NCI-H187 treated with DMSO at 0.1 percent for 48 hours (cell line): ENCODE measurements at regions not wholly inside any gene's neighbourhood (a gene's known extent, or its start where the extent isn't known, plus 50 kb on each side); places are given as distances from the start of the nearest gene placed in this dataset.
"Not testable (repeated sequence)": the region's sequence is repeated elsewhere in the genome, so short reads cannot be mapped to it uniquely, and the experiment has no call there.

Experiments used
- DNase-seq: peaks from one replicate; lab custom pipeline; 2025; lab: John Stamatoyannopoulos, UW

DNA sequence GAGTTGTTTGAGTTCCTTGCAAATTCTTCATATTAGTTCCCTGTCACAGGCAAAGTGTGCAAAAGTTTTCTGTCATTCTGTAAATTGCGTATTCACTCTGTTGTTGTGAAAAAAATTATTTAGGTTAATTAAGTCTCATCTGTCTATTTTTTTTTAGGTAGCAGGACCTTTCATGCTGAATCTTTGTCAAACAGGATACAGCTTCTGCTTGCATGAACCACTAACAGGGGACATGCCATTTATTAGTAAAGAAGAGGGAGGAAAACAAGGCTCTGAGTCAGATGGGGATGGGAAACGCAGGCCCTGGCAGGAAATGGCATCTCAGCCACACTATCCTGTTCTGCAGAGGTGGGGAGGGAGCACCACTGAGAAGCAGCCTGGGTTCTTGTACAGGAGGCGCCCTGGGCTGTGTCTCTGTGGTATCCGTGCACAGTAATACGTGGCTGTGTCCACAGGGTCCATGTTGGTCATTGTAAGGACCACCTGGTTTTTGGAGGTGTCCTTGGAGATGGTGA, 1243.8 kb downstream of the TMEM121 start:
- not testable (repeated sequence) for DNase-seq

DNA sequence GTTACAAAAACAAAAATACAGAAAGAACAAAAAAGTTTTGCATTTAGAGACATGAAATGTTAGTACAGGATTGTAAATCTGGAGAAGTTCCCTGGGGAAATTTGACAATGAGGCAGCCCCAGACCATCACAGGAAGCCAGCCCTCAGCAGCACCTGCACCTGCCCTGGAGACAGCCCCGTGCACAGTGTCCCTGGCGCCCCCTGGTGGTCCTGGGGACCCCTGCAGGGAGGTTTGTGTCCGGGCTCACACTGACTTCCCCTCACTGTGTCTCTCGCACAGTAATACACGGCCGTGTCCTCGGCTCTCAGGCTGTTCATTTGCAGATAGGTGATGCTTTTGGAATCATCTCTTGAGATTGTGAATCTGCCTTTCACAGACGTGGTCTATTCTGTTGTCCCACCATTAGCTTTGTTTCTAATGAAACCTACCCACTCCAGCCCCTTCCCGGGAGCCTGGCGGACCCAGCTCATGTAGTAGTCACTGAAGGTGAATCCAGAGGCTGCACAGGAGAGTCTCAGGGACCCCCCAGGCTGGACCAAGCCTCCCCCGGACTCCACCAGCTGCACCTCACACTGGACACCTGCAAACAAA, 1248.6 kb downstream of the TMEM121 start:
- DNase-seq = not testable (repeated sequence)

DNA sequence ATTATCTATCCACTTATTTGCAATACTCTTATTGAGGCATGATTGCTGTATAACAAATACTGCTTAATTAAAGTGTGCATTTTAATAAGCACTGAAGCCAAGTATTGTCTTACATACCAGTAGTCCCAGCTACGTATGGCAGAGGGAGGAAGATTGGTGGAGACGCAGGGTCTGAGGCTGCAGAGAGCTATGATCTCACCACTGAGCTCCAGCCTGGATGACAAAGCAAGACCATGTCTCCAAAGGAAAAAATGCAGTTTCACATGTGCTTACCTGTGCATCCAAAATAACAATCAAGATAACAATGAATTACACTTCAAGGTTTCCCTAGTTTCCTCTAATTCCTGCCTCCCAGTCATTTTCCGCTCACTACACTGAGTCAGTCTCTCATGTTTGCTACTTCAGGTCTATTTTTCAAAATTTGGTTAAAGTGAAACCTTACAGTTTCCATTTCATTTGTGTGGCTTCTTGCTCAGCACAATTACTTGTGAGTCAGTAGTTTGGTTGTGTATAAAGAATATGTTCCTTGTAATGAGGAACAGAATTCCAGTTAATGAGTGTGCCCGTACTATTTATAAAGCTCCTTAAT, 1250.1 kb downstream of the TMEM121 start:
- DNase-seq = no peak

DNA sequence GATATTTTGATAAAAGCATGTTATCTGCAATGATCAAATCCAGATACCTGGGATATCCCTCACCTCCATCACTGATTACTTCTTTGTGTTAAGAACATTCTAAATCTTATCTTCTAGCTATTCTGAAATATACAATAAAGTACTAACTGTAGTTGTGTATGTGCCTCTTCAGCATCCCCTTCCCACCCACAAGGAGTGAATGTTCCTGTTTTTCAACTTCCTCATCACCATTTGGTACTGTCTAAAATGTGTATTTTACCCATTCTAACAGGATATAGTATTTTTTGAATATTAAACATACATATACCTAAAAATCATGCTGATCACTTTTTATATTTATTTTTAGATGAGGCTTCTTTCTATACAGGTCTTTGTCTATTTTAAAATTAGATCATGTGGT, 1252.6 kb downstream of the TMEM121 start:
- DNase-seq = no peak

DNA sequence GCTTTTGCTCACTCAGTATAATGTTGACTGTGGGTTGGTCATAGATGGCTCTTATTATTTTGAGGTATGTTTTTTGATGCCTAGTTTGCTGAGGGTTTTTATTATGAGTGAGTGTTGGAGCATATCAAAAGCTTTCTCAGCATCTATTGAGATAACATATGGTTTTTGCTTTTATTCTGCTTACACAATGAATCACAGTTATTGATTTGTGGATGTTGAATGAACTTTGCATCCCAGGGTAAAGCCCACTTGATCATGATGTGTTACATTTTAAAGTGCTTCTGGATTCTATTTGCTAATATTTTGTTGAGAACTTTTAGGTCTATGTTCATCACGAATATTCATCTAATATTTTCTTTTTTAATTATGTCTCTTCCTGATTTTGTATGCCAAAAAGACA, 1260.3 kb downstream of the TMEM121 start:
- DNase-seq = no peak

DNA sequence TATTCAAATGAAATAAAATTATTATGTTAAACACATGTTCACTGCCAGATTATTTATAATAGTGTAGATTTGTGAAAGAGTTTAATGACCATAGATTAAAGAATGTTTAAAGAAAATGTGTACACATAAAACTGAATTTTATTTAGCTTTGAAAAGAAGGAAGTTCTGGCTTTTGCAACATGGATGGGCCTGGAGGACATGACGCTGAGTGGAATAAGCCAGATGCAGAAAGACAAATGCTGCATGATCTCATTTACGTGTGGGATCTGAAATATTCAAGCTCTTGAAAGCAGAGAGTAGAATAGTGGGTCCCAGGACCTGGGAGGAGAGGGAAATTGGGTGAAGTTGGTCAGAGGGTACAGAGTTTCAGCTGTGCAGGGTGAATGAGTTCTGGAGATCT, 1261.2 kb downstream of the TMEM121 start:
- DNase-seq = no peak

DNA sequence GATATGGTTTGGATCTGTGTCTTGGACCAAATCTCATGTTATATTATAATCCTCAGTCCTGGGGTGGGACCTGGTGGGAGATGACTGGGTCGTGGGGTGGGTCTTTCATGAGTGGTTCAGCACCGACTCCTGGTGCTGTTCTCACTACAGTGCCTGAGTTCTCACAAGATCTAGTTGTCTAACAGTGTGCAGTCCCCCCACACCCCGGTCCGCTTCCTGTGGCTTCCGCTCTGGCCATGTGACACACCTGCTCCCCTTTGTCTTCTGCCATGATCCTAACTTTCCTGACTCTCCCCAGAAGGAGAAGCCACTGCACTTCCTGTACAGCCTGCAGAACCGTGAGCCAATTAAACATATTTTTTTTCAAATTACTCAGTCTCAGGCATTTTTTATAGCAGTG, 1262.2 kb downstream of the TMEM121 start:
- no peak for DNase-seq

DNA sequence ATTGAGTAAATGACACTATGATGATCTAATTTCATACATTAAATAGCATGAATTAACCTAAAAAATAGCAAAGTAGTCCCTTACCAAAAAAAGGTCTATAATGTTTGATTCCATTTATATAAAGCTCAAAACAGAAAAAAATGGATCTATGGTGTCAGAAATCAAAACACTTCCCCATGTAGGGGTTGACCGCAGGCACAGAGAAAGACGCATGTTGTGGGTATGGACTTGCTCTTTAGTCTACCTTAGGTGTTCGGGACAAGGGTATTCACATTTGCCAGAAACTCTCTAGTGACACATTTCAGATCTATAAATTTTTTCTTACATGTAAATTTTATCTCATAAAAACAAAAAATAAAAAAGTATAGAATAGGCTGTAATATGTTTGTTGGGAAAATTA, 1262.9 kb downstream of the TMEM121 start:
- DNase-seq = no peak

DNA sequence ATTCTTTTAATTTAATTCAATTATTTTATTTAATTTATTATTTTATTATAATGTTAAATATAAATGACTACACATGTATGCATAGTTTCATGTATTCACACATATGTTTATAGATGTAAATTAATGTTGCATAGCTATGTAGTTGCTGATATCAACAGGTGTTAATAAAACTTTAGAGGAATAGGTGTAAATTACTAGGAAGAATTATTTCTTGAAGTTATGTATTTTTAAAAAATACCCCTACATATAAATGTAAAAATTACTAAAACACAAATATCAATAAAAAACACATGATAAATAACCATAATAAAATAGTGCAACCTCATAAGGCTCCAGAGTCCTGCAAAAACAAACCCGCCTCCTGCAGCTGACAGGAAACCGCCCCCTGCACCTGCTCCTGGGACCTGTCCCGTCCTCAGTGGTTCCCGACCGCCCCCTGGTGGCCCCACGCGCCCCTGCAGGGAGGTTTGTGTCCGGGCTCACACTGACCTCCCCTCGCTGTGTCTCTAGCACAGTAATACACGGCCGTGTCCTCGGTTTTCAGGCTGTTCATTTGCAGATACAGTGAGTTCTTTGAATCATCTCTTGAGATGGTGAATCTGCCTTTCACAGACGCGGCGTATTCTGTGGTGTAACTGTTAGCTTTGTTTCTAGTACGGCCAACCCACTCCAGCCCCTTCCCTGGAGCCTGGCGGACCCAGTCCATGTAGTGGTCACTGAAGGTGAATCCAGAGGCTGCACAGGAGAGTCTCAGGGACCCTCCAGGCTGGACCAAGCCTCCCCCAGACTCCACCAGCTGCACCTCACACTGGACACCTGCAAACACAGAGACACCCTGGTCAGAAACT, 1264.0 kb downstream of the TMEM121 start:
- DNase-seq = peak; percentile 51

DNA sequence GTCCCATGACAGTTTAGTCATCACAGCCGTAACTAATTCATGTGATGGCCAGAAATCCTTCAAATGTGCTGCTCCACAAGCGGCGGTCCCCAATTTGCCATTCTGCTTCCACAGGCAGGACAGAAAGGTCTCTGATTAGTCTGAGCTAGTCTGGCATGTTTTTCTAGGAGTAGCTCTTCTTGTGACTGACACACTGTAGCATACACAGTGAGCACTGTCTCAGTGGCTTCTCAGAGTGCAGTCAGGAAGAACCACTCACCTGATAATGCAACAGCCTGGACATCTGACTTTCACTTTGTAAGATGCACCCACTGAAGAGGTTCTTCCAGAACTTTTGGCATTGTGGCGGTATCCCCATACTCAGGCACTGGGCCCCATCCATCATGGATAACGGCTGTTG, 1266.2 kb downstream of the TMEM121 start:
- DNase-seq = no peak

DNA sequence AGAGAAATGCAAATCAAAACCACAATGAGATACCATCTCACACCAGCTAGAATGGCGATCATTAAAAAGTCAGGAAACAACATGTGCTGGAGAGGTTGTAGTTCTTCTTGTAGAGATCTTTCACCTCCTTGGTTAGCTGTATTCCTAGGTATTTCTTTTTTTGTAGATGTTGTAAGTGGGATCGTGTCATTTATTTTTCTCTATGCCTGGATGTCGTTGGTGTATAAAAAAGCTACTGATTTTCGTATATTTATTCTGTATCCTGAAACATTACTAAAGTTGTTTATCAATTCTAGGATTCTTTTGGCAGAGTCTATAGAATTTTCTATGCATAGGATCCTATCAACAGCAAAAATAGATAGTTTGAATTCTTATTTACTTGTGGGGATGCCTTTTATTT, 1271.8 kb downstream of the TMEM121 start:
- DNase-seq = not testable (repeated sequence)

DNA sequence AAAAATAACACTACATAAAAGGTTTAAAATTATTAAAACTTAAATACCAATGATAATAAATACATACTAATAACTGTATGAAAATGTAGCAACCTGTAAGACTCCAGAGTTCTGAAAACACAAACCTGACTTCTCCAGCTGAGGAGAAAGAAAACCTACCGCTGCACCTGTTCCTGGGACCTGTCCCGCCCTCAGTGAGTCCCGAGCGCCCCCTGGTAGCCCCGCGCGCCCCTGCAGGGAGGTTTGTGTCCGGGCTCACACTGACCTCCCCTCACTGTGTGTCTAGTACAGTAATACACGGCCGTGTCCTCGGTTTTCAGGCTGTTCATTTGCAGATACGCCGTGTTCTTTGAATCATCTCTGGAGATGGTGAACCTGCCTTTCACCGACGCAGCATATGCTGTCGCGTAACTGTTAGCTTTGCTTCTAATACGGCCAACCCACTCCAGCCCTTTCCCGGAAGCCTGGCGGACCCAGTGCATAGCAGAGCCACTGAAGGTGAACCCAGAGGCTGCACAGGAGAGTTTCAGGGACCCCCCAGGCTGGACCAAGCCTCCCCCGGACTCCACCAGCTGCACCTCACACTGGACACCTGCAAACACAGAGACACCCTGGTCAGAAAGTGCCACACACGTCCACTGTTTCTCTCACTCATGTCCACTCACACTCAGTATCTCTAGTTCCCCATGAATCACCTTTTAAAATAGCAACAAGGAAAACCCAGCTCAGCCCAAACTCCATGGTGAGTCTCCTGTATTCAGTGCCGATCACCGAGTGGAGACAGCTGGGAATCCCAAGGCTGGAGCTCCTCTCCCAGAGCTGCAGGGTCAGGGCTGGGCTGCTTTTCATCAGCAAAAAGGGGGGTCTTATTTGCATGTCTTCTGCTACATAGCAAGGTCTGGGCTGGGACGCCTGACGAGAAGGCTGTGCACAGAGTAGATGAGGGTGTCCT, 1276.3 kb downstream of the TMEM121 start:
- no peak for DNase-seq

DNA sequence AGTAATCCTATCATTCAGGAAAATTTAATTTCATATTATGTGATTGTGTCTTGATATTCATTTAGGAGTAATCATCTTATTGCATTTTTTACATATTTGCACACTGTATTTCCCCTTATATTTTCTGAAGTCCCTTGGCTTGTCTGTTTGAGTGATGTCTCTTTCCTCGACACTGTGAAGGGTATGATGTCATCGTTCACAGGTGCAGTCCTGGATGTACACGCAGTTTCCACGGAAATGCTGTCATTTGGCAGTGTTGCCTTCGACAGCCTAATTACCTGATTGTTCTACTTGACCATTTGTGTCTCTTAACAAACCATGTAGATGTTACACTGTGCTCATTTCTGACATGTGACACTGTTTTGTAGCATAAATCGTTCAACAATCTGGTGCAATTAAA, 1277.0 kb downstream of the TMEM121 start:
- no peak for DNase-seq

DNA sequence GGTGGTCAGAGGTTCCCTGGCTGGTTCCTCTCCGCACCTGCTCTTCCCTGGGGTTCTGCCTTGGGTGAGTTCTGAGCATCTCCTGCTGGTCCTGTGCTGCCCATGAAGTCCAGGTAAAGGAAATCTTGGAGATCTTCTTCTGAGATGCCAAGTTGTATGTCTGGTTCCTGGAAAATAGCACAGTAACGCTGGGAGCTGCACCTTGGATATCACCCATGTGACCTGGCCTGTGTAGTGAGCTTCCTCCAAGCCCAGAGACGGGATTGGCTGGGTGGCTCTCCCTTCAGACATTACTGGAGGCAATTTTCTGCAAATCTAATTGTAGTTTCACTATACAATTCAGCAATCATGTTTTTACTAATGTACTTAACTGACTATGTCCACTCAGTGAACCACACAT, 1281.1 kb downstream of the TMEM121 start:
- no peak for DNase-seq

DNA sequence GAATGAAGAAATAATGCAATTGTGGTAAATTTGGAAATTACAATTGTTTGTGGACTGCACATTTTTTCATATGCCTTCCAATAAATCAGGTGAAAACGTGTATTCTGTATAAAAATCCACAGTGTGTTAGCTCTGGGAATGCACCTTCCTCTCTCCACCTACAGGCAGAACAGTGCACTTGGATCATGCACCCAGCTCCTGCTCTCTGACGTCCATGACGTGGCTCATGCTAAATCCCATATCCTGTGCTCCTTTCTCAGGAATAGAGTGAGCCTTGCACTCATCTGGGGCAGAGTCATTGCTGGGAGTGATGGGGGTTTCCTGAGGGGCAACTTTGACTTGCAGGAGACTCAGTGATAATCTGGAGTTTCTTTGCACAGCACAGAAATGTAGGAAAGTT, 1282.1 kb downstream of the TMEM121 start:
- DNase-seq = no peak

DNA sequence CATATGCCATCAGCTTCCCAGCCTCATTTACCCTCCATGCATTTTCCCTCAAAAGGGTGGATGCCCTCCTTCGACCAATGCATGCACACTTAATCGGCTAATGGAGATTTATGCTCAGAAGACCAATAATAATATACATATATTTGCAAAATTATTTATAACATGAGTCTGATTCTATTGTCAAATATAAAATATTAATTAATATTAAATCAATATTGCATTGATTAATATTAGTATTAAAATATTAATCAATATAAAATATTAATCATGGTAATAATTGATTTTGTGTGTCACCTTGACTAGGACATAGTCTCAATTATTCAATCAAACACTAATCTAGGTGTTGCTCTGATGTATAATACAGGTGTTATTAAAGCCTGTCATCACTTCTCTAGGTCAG, 1282.5 kb downstream of the TMEM121 start:
- DNase-seq = no peak

DNA sequence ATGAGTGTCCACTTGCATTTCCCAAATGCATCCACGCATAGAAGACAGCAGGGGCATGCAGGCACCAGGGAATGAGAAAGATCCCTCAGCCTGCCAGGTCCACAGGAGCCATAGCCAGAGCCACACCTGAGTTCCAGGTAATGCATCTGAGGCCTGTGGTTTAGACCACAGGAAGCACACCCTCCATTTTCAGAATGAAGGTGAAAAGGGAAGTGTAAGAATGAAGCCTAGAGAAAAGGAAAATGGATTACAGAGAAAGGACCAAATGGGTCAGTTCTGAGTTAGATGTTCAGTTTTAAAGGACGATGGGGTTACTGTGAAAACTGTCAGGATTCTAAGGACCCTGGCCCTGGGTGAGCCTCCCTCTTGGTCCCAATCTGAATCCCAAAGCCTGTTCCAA, 1283.2 kb downstream of the TMEM121 start:
- no peak for DNase-seq

DNA sequence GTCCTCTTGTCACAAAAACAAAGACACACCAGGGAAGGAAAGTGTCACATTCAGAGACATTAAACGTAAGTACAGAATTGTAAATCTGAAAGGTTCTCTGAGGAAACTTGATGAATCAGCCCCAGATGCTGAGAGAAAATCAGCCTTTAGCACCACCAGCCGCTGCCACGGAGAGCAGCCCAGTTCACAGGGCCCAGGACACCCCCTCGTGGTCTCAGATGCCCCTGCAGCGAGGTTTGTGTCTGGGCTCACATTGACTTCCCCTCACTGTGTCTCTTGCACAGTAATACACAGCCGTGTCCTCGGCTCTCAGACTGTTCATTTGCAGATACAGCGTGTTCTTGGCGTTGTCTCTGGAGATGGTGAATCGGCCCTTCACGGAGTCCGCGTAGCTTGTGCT, 1283.8 kb downstream of the TMEM121 start:
- DNase-seq = not testable (repeated sequence)

DNA sequence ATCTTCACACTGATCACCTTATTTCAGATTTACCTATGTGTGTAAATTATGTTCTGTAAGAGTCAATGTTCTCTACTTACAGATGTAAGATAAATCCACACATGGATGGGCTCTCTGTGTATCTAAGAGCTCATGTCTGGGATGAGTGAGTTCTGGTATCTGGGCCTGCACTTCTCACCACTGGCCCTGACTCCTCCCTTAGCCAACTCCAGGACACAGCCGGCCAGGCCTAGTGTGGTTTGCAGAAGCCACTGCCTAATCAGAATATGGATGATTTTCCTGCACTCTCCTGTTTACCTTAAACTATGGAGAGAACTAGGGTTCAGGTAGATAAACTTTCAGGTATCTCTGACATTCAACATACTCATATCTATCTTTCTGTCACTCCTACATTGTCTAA, 1284.8 kb downstream of the TMEM121 start:
- no peak for DNase-seq

DNA sequence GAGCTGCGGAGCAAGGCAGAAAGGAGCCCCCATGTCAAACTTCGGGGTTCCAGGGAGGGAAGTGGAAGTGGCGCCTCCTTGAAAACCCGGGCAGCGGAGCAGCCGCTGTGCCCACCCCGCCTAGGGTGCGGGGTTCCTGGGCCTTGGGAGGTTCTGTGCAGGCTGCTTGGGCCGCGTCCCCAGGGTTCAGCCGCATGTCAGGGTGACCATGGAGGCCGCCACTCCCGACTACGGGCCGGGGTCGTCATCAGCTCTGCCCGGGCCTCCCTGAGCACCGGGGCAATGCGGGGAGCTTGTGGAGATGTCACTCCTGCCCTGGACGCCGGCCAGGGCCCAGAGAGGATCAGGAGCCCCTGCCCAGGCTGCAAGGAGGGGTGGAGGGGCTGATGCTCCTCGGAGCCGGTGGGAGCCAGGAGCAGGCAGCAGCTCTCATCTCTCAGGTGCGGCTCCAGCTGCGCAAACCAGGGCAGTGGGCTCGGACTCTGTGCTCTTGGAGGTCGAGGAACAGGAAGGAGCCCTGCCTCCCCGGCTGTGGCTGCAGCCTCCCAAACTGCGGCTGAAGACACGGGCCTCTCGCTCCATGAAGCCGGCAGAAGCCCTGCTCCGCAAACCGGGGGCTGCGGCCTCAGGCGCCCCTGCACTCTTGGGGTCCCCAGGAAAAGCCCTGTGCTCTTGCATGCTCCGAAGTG, 1286.5 kb downstream of the TMEM121 start:
- DNase-seq = no peak

DNA sequence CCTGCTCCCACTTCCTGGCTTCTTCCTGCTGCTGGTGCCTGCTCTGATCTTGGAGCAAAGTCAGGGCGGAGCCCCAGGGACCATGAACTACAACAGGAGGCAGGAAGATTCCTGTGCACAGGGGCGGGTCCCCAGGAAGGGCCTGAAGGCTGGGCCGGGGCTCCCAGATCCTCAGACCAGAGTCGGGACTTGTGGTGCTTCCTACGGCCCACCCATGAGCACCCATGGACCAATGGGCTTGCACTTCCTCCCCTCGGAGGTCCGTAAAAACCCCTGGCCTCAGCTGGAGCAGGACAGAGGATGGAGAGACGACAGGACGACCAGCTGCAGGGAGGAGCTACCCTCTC, 1287.1 kb downstream of the TMEM121 start:
- no peak for DNase-seq

DNA sequence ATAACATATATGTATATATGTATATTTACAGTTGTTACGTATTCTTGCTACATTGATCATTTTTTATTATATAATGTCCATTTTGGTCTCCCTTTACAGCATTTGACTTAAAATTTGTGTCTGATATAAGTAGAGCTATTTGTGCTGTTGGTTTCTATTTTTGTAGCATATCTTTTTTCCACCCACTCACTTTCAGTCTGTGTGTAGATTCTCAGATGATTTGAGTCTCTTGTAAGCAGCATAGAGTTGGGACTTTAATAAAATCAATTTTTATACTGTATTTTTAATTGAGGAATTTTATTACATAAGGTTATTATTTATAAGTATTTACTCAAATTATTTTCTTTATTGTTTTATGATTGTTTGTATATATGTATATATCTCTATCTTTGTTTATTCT, 1293.7 kb downstream of the TMEM121 start:
- no peak for DNase-seq
